SJSA1 (cell line): ENCODE measurements at regions not wholly inside any gene's neighbourhood (a gene's known extent, or its start where the extent isn't known, plus 50 kb on each side); places are given as distances from the start of the nearest gene placed in this dataset.

Source experiments
- DNase-seq, 2 experiments: peaks; one replicate each; pipeline ENCODE4 v3.0.0-alpha.2; 2015 to 2020; ENCODE audit warnings: low spot score in 2 of 2, low read depth in 1 of 2
- H3K27ac ChIP-seq: fragments of 250-450 bp; sonication (Bioruptor Pico); 2 replicates; pipeline ENCODE4 v1.5.1; 2020; ENCODE audit warnings: mild to moderate bottlenecking, moderate library complexity
- H3K27me3 ChIP-seq: fragments of 250-450 bp; sonication (Bioruptor Pico); replicated peaks from 2 replicates; pipeline ENCODE4 v1.5.1; 2020; ENCODE audit warnings: mild to moderate bottlenecking, moderate library complexity
- H3K36me3 ChIP-seq: fragments of 250-450 bp; sonication (Bioruptor Pico); 2 replicates; pipeline ENCODE4 v1.5.1; 2020; ENCODE audit warnings: mild to moderate bottlenecking
- H3K4me1 ChIP-seq: fragments of 250-450 bp; sonication (Bioruptor Pico); replicated peaks from 2 replicates; pipeline ENCODE4 v1.6.1; 2021; ENCODE audit warnings: mild to moderate bottlenecking
- H3K4me3 ChIP-seq: fragments of 250-450 bp; sonication (Bioruptor Pico); 2 replicates; pipeline ENCODE4 v1.5.1; 2020; ENCODE audit warnings: mild to moderate bottlenecking
- H3K9me3 ChIP-seq: fragments of 250-450 bp; sonication (Bioruptor Pico); replicated peaks from 2 replicates; pipeline ENCODE4 v1.5.1; 2020; ENCODE audit warnings: mild to moderate bottlenecking

DNA sequence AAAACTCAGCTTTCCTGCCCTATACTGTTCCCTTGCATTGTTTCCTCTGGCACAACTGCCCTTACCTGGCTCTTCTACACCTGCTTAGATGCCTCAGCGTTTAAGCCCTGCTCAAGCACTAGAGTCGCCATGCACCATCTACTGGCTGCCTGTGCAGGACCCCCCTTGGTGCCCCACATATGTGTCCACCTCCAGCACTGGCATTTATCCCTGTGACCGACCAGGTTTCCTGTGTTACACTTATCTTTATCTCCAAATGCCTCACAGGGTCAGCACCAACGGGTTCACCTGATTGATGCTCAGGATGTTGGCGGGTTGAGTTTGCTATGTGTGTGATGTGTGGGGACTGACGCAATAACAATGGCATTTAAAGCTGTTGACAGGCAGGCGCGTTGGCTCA is 177.5 kb downstream of the TMEM18 start:
- no peaks in the 10 kb centered on the region for H3K36me3 ChIP-seq
- no peak for DNase-seq
- H3K27me3 ChIP-seq = no peaks in the 10 kb centered on the region; the same call in 1 of the 2 replicates
- no peak overlapping the region for H3K4me3 ChIP-seq
- no peaks in the 10 kb centered on the region for H3K9me3 ChIP-seq
- H3K27ac ChIP-seq = no peak overlapping the region
- H3K4me1 ChIP-seq = no peaks in the 10 kb centered on the region

DNA sequence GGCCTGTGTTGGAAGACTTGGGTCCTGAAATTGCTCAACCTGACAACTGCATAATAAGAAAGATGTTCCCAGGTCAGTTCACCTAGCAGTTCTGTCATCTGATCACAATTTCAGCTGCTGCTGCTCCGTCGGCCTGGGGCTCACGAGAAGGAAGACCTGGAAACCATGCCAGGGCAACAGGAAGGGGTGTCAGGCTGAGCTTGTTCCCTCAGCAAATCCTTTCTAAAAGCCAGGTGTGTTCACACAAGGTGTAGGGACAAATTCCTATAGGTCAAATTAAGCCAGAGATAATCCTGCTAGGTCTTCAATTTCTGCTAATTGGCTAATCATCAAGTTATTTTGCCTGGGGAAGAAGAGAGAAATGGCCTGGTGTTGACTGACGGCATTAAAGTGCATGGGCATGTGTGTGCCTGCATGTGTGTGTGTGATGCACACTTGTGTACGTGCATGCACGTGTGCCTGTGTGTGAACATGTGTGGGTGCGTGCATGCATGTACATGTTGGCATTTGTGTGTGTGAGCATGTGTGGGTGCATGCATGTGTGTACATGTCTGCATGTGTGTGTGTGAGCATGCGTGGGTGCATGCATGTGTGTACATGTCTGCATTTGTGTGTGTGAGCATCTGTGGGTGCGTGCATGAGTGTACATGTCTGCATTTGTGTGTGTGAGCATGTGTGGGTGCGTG is 178.6 kb downstream of the TMEM18 start:
- DNase-seq = no peak
- H3K4me3 ChIP-seq = no peak overlapping the region
- H3K36me3 ChIP-seq = no peaks in the 10 kb centered on the region
- H3K9me3 ChIP-seq = no peaks in the 10 kb centered on the region
- no peak overlapping the region for H3K27ac ChIP-seq
- H3K4me1 ChIP-seq = no peaks in the 10 kb centered on the region
- H3K27me3 ChIP-seq = no peaks in the 10 kb centered on the region; the same call in 1 of the 2 replicates

DNA sequence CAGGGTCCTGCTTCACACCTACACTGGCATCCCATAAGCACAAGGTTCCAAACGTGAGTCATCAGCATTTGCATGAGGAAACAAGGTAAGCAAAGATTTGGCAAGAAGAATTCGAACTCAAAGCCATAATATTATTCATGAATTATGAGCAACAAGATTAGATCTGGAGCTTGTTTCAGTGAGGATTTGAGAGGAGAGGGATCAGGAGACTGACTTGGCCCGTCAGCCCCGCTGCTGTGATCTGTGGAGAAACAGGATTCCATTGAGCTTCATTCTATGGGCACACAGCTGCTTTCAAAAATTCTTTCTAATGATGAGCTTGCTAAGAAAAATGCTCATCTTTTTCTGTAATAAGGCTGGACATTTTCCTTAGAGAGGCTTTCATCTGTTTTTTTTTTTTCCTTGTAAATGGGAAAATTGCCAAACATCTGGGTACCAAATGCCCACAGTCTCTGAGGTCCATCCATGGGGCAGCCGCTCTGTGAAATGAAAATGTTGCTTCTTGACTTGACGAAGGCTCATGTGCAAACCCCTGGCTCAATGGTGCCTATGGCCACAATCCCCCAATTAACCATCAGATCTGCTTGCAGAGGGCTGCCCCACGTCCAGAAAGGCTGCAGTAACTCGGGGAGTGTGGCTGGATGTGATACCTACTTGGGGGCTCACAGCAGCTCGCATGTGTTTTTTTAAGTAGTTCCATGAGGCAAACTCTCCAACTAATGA is 179.3 kb downstream of the TMEM18 start:
- H3K9me3 ChIP-seq = no peaks in the 10 kb centered on the region
- no peak for DNase-seq

DNA sequence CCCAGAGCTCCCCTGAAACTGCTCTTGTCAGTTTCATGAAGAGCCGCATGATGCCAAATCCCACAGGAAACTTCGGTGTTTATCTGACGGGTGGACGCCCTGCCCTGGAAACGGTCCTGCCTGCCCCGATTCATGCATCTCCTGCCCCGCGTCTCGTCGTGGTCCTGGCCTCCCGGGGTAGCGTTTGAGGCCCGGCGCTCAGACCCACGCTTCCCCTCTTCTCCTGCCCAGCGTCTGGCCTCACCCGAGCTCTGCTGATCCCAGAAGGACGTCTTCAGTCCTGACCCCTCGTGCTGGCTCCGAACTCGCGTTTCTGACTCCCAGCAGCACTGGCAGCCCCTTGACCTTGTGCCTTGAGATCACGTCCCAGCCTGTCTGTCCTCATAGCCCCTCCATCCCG is 180.5 kb downstream of the TMEM18 start:
- DNase-seq = no peak
- Histone ChIP-seq H3K27me3 (no peaks in the 10 kb centered on the region), H3K27ac (no peak overlapping the region), H3K4me3 (no peak overlapping the region), H3K4me1 (no peaks in the 10 kb centered on the region), H3K9me3 (no peaks in the 10 kb centered on the region), H3K36me3 (no peaks in the 10 kb centered on the region)

More for the DNA sequence above, 179.3 kb downstream of the TMEM18 start:
- H3K36me3 ChIP-seq = no peaks in the 10 kb centered on the region
- no peaks in the 10 kb centered on the region for H3K4me1 ChIP-seq
- H3K27ac ChIP-seq = no peak overlapping the region
- H3K4me3 ChIP-seq = no peak overlapping the region
- no peaks in the 10 kb centered on the region; the same call in 1 of the 2 replicates for H3K27me3 ChIP-seq

DNA sequence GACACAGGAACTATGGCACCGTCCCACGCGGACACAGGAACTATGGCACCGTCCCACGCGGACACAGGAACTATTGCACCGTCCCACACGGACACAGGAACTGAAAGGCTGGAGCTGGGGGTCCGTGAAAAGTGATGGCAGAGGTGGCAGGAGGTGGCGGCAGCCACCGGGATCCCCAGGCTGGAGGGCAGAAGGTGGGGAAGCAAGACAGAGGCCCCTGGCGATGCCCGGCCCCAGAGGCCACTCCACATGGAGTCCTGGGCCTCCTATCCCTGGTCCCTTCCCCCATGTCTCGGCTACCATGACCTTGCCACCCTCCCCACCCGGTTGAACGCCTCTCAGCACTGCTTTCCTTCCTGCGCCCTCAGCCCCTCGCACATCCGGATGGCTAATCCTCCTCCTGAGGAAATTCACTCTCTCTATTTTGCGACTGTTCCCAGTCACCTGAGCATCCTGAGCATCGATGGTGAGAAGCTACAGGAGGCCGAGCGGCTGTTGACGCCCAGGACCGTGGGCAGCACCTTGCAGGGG is 181.4 kb downstream of the TMEM18 start:
- no peak overlapping the region for H3K27ac ChIP-seq
- no peaks in the 10 kb centered on the region for H3K9me3 ChIP-seq
- no peak overlapping the region for H3K4me3 ChIP-seq
- no peaks in the 10 kb centered on the region for H3K36me3 ChIP-seq
- no peaks in the 10 kb centered on the region for H3K4me1 ChIP-seq
- DNase-seq = no peak
- H3K27me3 ChIP-seq = 0 out of 2 replicates have a peak, but pooled peaks cover under 1% of the 10 kb centered on the region

DNA sequence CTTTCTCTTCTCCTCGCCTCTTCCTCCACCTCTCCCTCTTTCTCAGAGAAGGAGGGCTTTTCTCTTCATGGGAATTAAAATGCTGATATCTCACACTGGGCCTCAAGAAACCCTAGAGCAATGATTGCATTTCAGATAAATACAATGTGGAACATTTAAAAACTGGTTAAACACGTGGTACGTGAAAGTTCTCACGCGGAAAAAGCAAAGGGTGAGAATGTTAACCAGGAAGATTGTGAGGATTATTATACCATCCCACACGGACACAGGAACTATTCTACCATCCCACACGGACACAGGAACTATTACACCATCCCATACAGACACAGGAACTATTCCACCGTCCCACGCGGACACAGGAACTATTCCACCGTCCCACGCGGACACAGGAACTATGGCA is 182.4 kb downstream of the TMEM18 start:
- no peaks in the 10 kb centered on the region for H3K36me3 ChIP-seq
- no peak for DNase-seq
- H3K4me1 ChIP-seq = no peaks in the 10 kb centered on the region
- 0 out of 2 replicates have a peak, but pooled peaks cover 3% of the 10 kb centered on the region for H3K27me3 ChIP-seq
- H3K9me3 ChIP-seq = no peaks in the 10 kb centered on the region
- no peak overlapping the region for H3K27ac ChIP-seq
- H3K4me3 ChIP-seq = no peak overlapping the region

DNA sequence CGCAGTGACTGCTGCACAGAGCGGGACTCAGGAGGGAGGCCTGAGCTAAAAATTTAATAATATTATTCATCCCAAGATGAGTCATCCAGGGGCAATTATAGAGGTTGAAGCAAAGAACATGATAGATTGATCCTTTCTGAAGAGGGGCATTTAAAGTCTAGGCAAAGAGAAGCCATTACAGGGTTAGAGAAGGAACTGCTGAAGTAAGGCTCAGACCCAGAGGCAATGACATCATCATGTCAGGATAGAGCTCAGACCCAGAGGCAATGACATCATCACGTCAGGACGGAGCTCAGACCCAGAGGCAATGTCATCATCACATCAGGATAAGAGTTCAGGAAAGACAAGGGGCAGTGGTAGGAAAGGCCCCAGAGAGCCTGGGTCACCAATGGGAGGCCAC is 184.0 kb downstream of the TMEM18 start:
- Histone ChIP-seq H3K4me3 (no peak overlapping the region), H3K36me3 (no peaks in the 10 kb centered on the region), H3K27me3 (0 out of 2 replicates have a peak, but pooled peaks cover 3% of the 10 kb centered on the region), H3K4me1 (no peaks in the 10 kb centered on the region), H3K27ac (no peak overlapping the region), H3K9me3 (no peaks in the 10 kb centered on the region)
- DNase-seq = no peak

DNA sequence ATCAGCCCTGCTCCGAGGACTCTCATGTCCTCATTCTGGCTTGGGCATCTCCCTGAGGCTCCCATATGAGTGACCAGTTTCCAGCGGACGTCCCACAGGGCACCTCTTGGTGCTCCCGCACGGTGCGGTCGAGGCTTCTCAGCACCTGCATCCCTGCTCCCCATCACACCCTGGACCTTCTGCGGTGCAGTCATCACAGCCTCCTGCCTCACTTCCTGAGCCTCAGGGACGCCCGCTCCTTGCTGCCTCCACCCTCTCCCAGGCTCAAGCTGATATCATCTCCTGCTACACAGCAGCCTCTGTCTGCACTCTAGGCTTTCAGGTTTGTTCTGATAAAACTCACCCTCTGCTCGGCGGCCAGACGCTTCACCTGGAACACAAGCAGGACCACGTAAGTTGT is 185.0 kb downstream of the TMEM18 start:
- Histone ChIP-seq H3K4me3 (no peak overlapping the region), H3K36me3 (no peaks in the 10 kb centered on the region), H3K4me1 (no peaks in the 10 kb centered on the region), H3K27me3 (0 out of 2 replicates have a peak, but pooled peaks cover 3% of the 10 kb centered on the region), H3K27ac (no peak overlapping the region), H3K9me3 (no peaks in the 10 kb centered on the region)
- no peak for DNase-seq

DNA sequence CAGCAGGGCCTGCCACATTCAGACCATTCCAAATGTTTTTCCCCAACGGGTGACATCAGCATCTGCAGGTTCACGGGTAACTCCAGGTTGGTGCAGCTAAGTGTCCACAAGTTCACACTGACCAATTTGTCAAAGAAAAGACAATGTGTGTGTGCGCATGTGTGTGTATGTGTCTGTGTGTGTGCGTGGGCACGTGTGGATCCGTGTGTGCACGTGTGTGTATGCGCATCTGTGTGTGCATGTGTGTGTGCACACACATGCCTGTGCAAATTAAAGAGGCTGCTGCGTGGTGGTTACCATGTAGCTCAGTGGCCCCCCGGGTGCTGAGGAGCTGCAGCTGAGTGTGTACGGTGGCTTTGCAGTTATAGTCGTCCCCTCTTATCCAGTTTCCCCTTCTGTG is 187.4 kb downstream of the TMEM18 start:
- no peaks in the 10 kb centered on the region for H3K36me3 ChIP-seq
- H3K9me3 ChIP-seq = no peaks in the 10 kb centered on the region
- no peak for DNase-seq
- no peak overlapping the region for H3K4me3 ChIP-seq
- peaks cover 11% of the 10 kb centered on the region; the same call in 1 of the 2 replicates for H3K27me3 ChIP-seq
- H3K27ac ChIP-seq = no peak overlapping the region
- H3K4me1 ChIP-seq = no peaks in the 10 kb centered on the region

DNA sequence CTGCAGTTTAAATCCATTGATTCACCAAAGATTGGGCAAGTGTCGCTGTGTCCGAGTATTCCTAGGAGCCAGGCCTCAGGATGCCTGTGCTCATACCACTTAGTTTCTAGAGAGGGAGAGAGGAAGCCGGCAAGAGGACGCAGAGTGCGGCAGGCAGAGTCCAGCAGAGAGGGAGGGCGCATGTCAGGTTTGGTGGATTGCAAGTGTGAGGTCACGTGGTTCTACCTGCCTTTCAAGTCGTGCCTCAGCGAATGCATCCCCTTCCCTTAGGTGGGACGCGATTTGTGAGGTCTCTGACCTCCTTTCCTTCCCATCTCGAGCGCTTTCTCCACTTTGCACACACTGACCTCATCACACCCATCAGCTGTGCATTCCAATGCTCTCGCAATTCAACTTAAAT is 188.1 kb downstream of the TMEM18 start:
- no peak for DNase-seq
- Histone ChIP-seq H3K4me1 (no peaks in the 10 kb centered on the region), H3K36me3 (no peaks in the 10 kb centered on the region), H3K27ac (no peak overlapping the region), H3K4me3 (no peak overlapping the region), H3K27me3 (peaks cover 12% of the 10 kb centered on the region), H3K9me3 (no peaks in the 10 kb centered on the region)

DNA sequence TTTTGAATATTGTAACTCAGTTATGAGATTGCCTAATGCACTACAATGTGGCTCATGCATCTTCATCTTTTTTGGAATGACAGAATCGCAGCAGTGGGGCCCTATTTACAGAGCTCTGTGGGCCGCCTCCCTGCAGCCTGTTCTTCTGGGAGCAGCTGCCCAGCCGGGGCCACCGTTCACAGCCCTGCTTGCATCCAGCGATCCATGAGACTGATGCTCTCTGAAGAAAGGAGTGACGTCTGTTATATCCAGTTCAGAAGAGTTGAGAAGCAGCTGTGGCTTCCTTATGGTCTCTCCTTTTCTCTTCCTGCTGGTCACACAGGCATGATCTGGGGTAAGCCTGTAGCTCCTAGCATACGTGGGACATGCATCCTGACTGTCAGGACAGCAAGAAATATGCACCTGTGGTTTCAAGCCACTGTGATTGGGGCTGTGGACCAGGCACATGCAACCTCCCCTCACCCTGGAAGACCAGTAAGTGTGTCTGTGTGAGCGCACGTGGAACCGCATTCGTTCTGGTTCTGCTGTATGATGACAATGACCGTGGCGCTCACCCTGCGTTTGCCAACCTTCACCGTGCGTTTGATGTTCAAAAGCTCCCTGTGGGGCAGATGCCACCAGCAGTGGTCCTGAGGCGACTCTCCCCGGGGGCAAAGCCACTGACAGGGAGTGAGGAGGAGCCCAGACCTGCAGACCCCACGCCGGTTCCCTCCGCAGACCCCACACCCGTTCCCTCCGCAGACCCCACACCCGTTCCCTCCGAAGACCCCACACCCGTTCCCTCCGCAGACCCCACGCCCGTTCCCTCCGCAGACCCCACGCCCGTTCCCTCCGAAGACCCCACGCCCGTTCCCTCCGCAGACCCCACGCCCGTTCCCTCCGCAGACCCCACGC is 189.8 kb downstream of the TMEM18 start:
- H3K4me3 ChIP-seq = no peak overlapping the region
- no peaks in the 10 kb centered on the region for H3K36me3 ChIP-seq
- H3K27ac ChIP-seq = no peak overlapping the region
- DNase-seq = no peak
- no peaks in the 10 kb centered on the region for H3K4me1 ChIP-seq
- H3K9me3 ChIP-seq = no peaks in the 10 kb centered on the region
- peaks cover 18% of the 10 kb centered on the region for H3K27me3 ChIP-seq

DNA sequence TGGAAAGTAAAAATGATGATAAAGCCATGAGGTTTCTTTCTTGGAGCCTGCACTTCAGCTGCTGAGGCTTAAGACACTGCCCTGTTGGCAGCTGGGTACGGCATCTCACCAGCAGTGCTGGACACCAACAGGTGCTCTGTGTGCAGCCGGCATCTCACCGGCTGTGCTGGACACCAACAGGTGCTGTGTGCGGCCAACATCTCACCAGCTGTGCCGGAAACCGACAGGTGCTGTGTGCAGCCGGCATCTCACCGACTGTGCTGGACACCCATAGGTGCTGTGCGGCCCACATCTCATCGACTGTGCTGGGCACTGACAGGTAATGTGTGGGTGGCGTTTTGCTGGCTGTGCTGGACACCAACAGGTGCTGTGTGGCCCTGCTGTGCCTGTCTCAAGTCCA is 190.8 kb downstream of the TMEM18 start:
- Histone ChIP-seq H3K9me3 (no peaks in the 10 kb centered on the region), H3K4me3 (no peak overlapping the region), H3K27ac (no peak overlapping the region), H3K36me3 (no peaks in the 10 kb centered on the region), H3K27me3 (peaks cover 18% of the 10 kb centered on the region), H3K4me1 (no peaks in the 10 kb centered on the region)
- no peak for DNase-seq

DNA sequence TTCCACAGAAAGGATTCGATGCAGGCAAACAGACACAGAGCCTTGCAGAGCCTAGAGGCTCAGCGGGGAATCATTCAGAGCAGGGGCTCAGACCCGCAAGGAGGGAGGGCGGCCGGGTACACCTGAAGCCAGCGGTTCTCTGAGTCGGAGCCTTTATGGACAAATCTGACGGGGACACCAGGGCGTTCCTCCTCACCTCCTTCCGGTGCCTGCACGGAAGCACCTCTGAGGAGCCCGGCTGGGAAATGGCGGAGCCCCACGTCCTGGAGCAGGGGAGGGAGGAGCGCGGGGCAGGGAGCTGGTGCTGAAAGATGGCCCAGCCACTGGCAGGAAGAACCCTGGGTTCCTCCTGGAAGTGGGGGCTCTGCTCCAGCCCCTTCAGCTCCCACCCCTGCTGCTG is 193.5 kb upstream of the ALKAL2 start:
- H3K27me3 ChIP-seq = peaks cover 20% of the 10 kb centered on the region
- no peaks in the 10 kb centered on the region for H3K4me1 ChIP-seq
- no peaks in the 10 kb centered on the region for H3K36me3 ChIP-seq
- H3K9me3 ChIP-seq = no peaks in the 10 kb centered on the region
- H3K4me3 ChIP-seq = no peak overlapping the region
- H3K27ac ChIP-seq = no peak overlapping the region
- DNase-seq = no peak
